SU-DHL-6 (cell line): ENCODE measurements at regions not wholly inside any gene's neighbourhood (a gene's known extent, or its start where the extent isn't known, plus 50 kb on each side); places are given as distances from the start of the nearest gene placed in this dataset.
"Not testable (repeated sequence)": the region's sequence is repeated elsewhere in the genome, so short reads cannot be mapped to it uniquely, and the experiment has no call there.

Experiments used
- H2AFZ ChIP-seq: fragments of 200-600 bp; sonication (generic); 2 replicates; pipeline ENCODE4 v1.6.1; 2014; ENCODE audit warnings: low read depth, mild to moderate bottlenecking, moderate library complexity, mixed read lengths, antibody characterized with exemption, low read length; ENCODE audit not compliant: severe bottlenecking
- H3F3A ChIP-seq: fragments of 200-600 bp; shearing (Covaris generic); 2 replicates; pipeline ENCODE4 v1.6.0; 2016; ENCODE audit warnings: antibody characterized with exemption, mild to moderate bottlenecking; ENCODE audit not compliant: insufficient read depth
- H3K27ac ChIP-seq: fragments of 200-600 bp; sonication (generic); 2 replicates; pipeline ENCODE4 v1.5.1; 2016; ENCODE audit warnings: low read depth, mild to moderate bottlenecking, low read length, moderate library complexity, mixed read lengths
- H3K27me3 ChIP-seq: fragments of 200-600 bp; sonication (generic), shearing (Covaris generic); 2 replicates; pipeline ENCODE4 v1.6.0; 2014; ENCODE audit warnings: mild to moderate bottlenecking, low read length
- H3K36me3 ChIP-seq: fragments of 200-600 bp; sonication (generic); 2 replicates; pipeline ENCODE4 v1.6.1; 2014; ENCODE audit warnings: mild to moderate bottlenecking, low read length, mixed read lengths
- H3K4me2 ChIP-seq: fragments of 300-600, 200-600 bp; shearing (Covaris generic), sonication (generic); 2 replicates; pipeline ENCODE4 v1.6.0; 2014; ENCODE audit warnings: low read length, low read depth, mild to moderate bottlenecking; ENCODE audit not compliant: poor library complexity, severe bottlenecking
- H3K4me3 ChIP-seq: fragments of 200-600 bp; sonication (generic); 2 replicates; pipeline ENCODE4 v1.5.1; 2014; ENCODE audit warnings: antibody characterized with exemption, low read length, mild to moderate bottlenecking, mixed read lengths; ENCODE audit not compliant: insufficient read depth, poor library complexity, severe bottlenecking
- H3K79me2 ChIP-seq: fragments of 200-600 bp; sonication (generic); 2 replicates; pipeline ENCODE4 v1.6.1; 2014; ENCODE audit warnings: mild to moderate bottlenecking, low read length, moderate library complexity; ENCODE audit not compliant: insufficient read depth
- H3K9ac ChIP-seq: fragments of 200-600 bp; sonication (generic); 2 replicates; pipeline ENCODE4 v1.7.0; 2014; ENCODE audit warnings: mild to moderate bottlenecking, low read length
- H3K9me2 ChIP-seq: fragments of 200-600 bp; sonication (generic); replicated peaks from 2 replicates; pipeline ENCODE4 v1.6.1; 2014; ENCODE audit warnings: low read length; ENCODE audit not compliant: insufficient read depth
- H3K9me3 ChIP-seq: fragments of 200-600 bp; sonication (generic); 2 replicates; pipeline ENCODE4 v1.6.1; 2014; ENCODE audit warnings: low read length, mixed read lengths; ENCODE audit not compliant: insufficient read depth
- H4K20me1 ChIP-seq: fragments of 200-600 bp; sonication (generic); 2 replicates; pipeline ENCODE4 v1.6.1; 2014; ENCODE audit warnings: low read depth, mild to moderate bottlenecking, antibody characterized with exemption, low read length, moderate library complexity, mixed read lengths

DNA sequence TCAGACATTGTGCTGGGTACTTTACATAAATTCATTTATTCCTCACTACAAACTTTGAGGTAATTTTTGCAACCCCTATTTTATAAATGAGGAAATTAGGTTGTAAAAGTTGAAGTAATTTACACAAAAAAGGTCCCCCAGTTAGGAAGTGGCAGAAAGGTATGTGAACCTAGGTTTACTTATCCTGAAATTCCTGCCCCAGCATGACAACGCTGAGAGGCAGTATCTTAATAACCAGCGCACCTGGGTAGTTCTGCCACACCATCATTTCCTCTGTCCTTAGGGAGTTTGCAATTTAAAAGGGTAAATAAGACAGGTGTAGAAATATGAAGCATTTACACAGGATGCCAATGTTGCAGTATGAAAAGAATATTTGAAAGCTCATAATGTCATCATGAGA is 102.9 kb upstream of the NBPF8 start:
- not testable (repeated sequence) for H4K20me1 ChIP-seq, H3K27me3 ChIP-seq, H3K9me2 ChIP-seq, H3K4me3 ChIP-seq, H3K9me3 ChIP-seq, H3K36me3 ChIP-seq, H3K79me2 ChIP-seq, H3K4me2 ChIP-seq, H3K9ac ChIP-seq, H2AFZ ChIP-seq, H3F3A ChIP-seq, H3K27ac ChIP-seq

DNA sequence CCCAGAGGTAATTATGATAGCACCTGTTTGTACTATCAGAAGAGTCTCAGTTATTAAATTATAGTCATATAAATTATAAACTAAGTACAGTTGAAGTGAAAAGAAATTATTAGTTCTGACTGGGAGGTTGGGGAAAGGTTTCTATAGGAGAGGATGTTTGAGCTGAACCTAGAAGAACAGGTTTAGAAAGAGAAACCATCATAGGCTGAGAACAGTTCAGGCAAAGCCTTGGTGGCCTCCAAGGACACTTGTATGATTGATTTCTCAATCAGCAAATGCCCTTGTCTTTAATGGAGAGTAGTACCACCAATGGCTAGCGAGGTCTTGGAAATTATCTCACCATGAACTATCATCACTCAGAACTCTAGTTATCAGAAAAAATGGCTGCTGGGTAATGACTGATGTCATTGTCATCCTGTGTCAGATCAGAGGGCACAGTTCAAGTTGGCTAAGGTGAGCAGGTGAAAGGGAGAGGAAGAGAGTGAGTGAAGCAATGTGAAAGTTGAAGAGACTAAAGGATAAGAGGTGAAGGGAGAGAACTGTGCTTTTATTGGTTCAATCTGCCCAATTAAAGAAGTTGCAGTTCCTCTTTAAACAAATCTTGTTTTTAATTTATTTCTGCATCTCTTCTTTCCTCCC is 105.8 kb upstream of the NBPF8 start:
- not testable (repeated sequence) for H3K4me2 ChIP-seq, H3K9me3 ChIP-seq, H3F3A ChIP-seq, H2AFZ ChIP-seq, H3K36me3 ChIP-seq, H3K4me3 ChIP-seq, H3K79me2 ChIP-seq, H3K9me2 ChIP-seq, H3K9ac ChIP-seq, H3K27ac ChIP-seq, H4K20me1 ChIP-seq, H3K27me3 ChIP-seq

DNA sequence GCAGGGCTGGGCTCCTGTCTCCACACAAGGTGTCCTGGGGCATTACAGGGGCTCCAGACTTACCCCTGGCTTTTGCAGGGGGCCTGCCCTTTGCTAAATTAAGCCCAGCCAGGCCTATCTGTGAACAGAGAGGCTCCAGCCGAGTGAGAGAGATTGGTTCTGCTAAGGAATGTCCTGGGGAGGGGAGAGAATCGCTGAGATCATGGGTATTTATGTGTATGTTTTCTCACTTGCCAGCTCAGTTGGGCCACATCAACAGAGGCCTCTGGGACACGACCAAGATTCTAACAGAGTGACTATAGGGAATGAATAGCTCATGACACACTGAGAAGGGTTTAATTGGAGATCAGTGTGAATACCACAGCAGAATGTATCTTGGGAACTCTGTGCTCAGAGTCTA is 109.8 kb upstream of the NBPF8 start:
- H3K79me2 ChIP-seq, H3F3A ChIP-seq, H3K27ac ChIP-seq, H2AFZ ChIP-seq, H3K9me3 ChIP-seq, H4K20me1 ChIP-seq, H3K4me3 ChIP-seq, H3K36me3 ChIP-seq, H3K9ac ChIP-seq, H3K27me3 ChIP-seq, H3K9me2 ChIP-seq, H3K4me2 ChIP-seq: not testable (repeated sequence)

DNA sequence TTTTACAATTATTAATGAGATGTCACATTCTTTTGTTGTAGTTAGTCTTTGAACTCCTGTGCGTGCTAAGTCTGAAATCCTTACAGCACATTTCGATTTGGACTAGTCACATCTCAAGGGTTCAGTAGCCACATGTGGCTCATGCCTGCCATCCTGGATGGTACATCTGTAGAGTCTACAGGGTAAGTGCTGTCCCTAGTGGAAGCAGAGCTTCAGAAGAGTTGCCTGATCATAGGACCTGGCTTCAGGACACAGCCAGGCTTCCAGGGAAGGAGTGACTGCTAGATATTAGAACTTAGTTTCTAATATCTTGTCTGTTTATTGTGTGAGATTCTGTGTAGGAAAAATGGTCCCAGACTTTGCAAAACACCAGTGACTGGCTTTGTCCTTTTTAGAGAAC is 110.5 kb upstream of the NBPF8 start:
- not testable (repeated sequence) for H3K9ac ChIP-seq, H3K27ac ChIP-seq, H4K20me1 ChIP-seq, H3K27me3 ChIP-seq, H3K4me3 ChIP-seq, H3F3A ChIP-seq, H3K36me3 ChIP-seq, H2AFZ ChIP-seq, H3K4me2 ChIP-seq, H3K79me2 ChIP-seq, H3K9me2 ChIP-seq, H3K9me3 ChIP-seq

DNA sequence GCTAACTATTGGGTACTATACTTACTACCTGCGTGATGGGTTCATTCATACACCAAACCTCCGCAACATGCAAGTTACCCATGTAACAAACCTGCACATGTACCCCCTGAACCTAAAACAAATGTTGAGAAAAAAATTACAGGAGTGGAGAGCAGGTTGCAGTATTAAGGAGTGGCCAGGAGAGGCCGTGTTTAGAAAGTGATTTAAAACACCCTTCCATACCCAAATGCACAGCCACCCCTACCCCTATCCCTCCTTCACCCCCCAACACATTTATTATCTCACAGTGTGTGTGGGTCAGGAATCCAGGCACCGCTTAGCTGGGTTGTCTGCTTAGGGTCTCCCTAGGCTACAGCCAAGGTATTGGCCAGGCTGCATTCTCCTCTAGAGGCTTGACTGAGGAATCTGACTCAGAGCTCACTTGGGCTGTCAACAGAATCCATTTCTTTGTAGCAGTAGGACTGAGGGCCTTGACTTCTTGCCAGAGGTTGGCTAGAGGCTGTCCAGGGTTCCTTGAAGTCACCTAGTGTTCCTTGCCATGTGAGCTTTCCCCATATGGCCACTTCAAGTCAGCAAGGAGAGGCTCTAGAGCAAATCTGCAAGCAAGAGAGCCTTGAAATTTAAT is 115.3 kb upstream of the NBPF8 start:
- H3K4me3 ChIP-seq, H3K9me2 ChIP-seq, H3K9me3 ChIP-seq, H3K36me3 ChIP-seq, H4K20me1 ChIP-seq, H3K27me3 ChIP-seq, H3F3A ChIP-seq, H2AFZ ChIP-seq, H3K79me2 ChIP-seq, H3K9ac ChIP-seq, H3K27ac ChIP-seq, H3K4me2 ChIP-seq: not testable (repeated sequence)

DNA sequence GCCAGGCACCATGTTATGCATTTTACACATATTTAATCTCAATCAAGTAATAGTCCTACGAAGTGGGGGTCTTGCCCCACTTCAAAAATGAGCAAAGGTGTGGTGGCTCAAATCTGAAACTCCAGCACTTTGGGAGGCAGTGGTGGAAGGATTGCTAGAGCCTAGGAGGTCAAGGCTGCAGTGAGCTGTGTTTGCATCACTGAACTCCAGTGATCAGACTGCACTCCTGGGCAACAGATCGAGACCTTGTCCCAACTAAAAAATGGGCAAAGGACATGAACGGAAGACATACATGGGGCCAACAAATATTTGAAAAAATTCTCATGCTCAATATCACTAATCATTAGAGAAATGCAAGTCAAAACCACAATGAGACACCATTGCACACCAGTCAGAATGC is 116.3 kb upstream of the NBPF8 start:
- H3K27ac ChIP-seq, H3K36me3 ChIP-seq, H3K4me3 ChIP-seq, H3K9me2 ChIP-seq, H3K9me3 ChIP-seq, H3K9ac ChIP-seq, H3K27me3 ChIP-seq, H3K4me2 ChIP-seq, H4K20me1 ChIP-seq, H3K79me2 ChIP-seq, H3F3A ChIP-seq, H2AFZ ChIP-seq: not testable (repeated sequence)

DNA sequence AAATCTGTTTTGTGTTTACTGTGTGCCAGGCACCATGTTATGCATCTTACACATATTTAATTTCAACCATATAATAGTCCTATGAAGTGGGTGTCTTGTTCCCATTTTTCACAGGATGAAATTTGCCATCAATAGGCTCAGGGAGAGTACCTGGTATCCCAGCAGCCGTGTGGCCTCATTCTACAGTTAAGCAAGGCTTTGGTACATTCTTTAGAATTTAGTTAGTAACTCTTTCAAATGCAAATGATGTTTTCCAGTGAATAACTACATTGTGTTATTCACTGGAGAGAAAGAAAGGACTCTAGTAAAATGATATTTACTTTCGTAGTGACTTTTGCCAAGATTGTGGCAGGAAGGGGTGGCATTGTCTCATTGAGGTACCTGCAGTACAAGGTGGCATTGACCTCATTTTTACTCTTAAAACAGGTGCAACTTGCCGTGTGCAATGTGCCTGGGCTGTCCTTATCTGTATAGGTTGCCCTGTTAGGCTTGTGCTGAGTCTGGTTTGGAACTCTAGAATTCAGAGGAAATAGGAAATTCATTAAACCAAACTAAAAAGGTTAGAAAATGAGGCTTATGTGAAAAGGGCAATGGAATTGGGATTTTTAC is 117.4 kb upstream of the NBPF8 start:
- H2AFZ ChIP-seq, H3K27ac ChIP-seq, H3K9ac ChIP-seq, H3K36me3 ChIP-seq, H4K20me1 ChIP-seq, H3K79me2 ChIP-seq, H3K4me2 ChIP-seq, H3K27me3 ChIP-seq, H3F3A ChIP-seq, H3K9me3 ChIP-seq, H3K9me2 ChIP-seq, H3K4me3 ChIP-seq: not testable (repeated sequence)

DNA sequence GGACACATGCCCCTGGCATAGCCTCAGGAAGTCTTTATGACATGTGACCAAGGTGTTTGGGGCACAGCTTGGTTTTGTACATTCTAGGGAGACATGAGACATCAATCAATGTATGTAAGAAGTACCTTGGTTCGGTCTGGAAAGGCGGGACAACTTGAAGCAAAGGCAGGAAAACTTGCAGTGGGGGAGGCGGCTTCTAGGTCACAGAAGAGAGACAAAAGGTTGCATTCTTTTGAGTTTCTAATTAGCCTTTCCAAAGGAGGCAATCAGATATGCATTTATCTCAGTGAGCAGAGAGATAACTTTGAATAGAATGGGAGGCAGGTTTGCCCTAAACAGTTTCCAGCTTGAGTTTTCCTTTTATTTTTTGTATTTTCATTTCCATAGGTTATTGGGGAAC is 113.8 kb upstream of the SEC22B start:
- H3F3A ChIP-seq, H3K27ac ChIP-seq, H3K79me2 ChIP-seq, H3K9ac ChIP-seq, H3K4me3 ChIP-seq, H3K27me3 ChIP-seq, H3K9me2 ChIP-seq, H3K36me3 ChIP-seq, H4K20me1 ChIP-seq, H3K9me3 ChIP-seq, H3K4me2 ChIP-seq, H2AFZ ChIP-seq: not testable (repeated sequence)
